ENCODE measurements at regions not wholly inside any gene's neighbourhood (a gene's known extent, or its start where the extent isn't known, plus 50 kb on each side); places are given as distances from the start of the nearest gene placed in this dataset.
A peak's percentile ranks its signal among the peaks of the same experiment; 100 is the strongest.

DNA sequence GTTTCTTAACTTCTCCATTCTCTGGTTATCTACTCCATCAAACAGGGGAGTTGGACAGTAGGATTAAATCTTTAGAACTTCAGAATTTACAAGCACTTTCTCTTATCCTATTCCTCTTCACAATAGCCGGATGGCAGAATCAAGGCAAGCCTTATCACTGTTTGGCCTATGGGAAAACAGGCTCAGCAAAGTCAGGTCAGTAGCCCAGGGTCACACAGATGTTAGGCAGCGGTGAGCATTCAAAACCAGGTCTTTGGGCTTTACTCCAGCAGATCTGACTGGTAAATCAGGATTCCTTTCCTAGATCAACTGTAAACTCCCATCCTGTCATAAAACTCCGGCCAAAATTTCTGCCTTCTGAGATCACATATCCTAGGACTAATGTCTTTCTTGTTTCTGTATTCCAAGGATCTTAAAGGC is 258.4 kb downstream of the OPA1 start (continued):
- TF ChIP-seq, protein P1, sequence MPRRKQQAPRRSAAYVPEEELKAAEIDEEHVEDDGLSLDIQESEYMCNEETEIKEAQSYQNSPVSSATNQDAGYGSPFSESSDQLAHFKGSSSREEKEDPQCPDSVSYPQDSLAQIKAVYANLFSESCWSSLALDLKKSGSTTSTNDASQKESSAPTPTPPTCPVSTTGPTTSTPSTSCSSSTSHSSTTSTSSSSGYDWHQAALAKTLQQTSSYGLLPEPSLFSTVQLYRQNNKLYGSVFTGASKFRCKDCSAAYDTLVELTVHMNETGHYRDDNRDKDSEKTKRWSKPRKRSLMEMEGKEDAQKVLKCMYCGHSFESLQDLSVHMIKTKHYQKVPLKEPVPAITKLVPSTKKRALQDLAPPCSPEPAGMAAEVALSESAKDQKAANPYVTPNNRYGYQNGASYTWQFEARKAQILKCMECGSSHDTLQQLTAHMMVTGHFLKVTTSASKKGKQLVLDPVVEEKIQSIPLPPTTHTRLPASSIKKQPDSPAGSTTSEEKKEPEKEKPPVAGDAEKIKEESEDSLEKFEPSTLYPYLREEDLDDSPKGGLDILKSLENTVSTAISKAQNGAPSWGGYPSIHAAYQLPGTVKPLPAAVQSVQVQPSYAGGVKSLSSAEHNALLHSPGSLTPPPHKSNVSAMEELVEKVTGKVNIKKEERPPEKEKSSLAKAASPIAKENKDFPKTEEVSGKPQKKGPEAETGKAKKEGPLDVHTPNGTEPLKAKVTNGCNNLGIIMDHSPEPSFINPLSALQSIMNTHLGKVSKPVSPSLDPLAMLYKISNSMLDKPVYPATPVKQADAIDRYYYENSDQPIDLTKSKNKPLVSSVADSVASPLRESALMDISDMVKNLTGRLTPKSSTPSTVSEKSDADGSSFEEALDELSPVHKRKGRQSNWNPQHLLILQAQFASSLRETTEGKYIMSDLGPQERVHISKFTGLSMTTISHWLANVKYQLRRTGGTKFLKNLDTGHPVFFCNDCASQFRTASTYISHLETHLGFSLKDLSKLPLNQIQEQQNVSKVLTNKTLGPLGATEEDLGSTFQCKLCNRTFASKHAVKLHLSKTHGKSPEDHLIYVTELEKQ (tag by site-specific recombination; IDR thresholded peaks at IDR 0.05; ENCODE audit: borderline replicate concordance) = no peak
- TF ChIP-seq ZNF324 (tag by site-specific recombination; IDR thresholded peaks at IDR 0.05) (no peak), ZNF114 (tag by site-specific recombination; IDR thresholded peaks at IDR 0.05) (no peak), ZNF837 (tag by site-specific recombination; IDR thresholded peaks at IDR 0.05) (no peak), ZBTB1 (tag by site-specific recombination; IDR thresholded peaks at IDR 0.05) (no peak)
- TF ChIP-seq, protein P2, sequence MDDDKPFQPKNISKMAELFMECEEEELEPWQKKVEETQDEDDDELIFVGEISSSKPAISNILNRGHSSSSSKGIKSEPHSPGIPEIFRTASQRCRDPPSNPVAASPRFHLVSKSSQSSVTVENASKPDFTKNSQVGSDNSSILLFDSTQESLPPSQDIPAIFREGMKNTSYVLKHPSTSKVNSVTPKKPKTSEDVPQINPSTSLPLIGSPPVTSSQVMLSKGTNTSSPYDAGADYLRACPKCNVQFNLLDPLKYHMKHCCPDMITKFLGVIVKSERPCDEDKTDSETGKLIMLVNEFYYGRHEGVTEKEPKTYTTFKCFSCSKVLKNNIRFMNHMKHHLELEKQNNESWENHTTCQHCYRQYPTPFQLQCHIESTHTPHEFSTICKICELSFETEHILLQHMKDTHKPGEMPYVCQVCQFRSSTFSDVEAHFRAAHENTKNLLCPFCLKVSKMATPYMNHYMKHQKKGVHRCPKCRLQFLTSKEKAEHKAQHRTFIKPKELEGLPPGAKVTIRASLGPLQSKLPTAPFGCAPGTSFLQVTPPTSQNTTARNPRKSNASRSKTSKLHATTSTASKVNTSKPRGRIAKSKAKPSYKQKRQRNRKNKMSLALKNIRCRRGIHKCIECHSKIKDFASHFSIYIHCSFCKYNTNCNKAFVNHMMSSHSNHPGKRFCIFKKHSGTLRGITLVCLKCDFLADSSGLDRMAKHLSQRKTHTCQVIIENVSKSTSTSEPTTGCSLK (tag by site-specific recombination; IDR thresholded peaks at IDR 0.05) = no peak
- TF ChIP-seq, protein P3, sequence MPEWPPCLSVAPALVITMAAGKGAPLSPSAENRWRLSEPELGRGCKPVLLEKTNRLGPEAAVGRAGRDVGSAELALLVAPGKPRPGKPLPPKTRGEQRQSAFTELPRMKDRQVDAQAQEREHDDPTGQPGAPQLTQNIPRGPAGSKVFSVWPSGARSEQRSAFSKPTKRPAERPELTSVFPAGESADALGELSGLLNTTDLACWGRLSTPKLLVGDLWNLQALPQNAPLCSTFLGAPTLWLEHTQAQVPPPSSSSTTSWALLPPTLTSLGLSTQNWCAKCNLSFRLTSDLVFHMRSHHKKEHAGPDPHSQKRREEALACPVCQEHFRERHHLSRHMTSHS (tag by site-specific recombination; IDR thresholded peaks at IDR 0.05) = no peak

DNA sequence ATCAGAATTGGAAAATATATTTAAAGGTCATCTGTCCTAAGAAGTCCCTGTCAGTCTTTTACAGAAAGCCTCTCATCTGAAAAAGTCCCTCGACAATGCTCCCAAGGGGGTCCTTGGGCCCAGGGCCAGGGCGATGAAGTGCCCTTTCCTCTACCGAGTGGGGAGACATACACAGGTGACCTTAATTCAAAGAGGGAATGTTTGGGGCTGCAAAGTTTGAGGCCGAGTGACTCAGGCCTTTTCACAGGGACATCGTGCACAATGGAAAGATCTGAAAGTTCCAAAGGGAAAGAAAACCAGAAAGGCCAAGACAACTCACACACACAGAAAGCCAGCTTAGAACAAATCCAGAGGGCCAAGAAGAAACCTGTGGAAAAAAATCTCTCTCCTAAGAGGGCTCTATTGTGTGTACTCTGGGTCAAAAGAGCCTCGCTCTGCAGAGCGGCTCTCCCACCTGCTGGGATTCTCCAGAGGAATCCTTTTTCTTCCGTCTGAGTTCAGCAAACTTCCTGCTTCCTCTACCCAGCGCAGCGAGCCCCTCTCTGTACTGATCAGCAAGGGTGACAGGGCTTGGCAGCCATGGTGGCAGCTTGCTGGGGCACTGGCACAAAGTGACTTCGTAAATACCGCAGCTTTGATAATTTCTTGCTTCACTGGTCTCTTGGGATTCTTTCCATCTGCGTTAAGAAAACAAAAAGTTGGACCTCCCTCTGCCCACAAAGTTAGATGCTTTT is 259.1 kb downstream of the OPA1 start:
- no peaks in the 10 kb centered on the region for H3K9me3 ChIP-seq (ENCODE audit: control insufficient read depth, insufficient read depth, low read depth, low read length)
- peaks cover 6% of the 10 kb centered on the region; the same call in 1 of the 2 replicates for H3K4me1 ChIP-seq (ENCODE audit: control insufficient read depth, insufficient read depth, low read length)
- CTCF ChIA-PET = no interaction called here
- POLR2A ChIA-PET = no interaction called here
- no peaks in the 10 kb centered on the region for H3K36me3 ChIP-seq (ENCODE audit: control insufficient read depth in 2 of 2, insufficient read depth in 1 of 2, low read length in 2 of 2)
- H3K4me3 ChIP-seq (ENCODE audit: low read depth, low read length) = no peak overlapping the region
- H3K27ac ChIP-seq (ENCODE audit: extremely low read depth, low read depth, low read length) = no peak overlapping the region; the same call in 1 of the 2 replicates
- TF ChIP-seq ZNF239 (tag by site-specific recombination; IDR thresholded peaks at IDR 0.05) (no peak), ZNF248 (tag by site-specific recombination; IDR thresholded peaks at IDR 0.05) (no peak), ZNF37A (tag by site-specific recombination; IDR thresholded peaks at IDR 0.05) (no peak), REPIN1 (tag by site-specific recombination; IDR thresholded peaks at IDR 0.05; ENCODE audit: low read depth) (no peak), ZNF521 (tag by site-specific recombination; IDR thresholded peaks at IDR 0.05) (no peak), ZNF843 (tag by site-specific recombination; IDR thresholded peaks at IDR 0.05) (no peak), ZNF292 (tag by site-specific recombination; IDR thresholded peaks at IDR 0.05; ENCODE audit: borderline replicate concordance, low read depth) (no peak), ZIC2 (tag by site-specific recombination; IDR thresholded peaks at IDR 0.05) (peak; percentile 82), IKZF3 (tag by site-specific recombination; IDR thresholded peaks at IDR 0.05) (peak; percentile 35; the same call in 1 of the 2 replicates), ZBTB17 (tag by site-specific recombination; IDR thresholded peaks at IDR 0.05) (peak; percentile 61; the same call in 1 of the 2 replicates), ZNF610 (tag by site-specific recombination; IDR thresholded peaks at IDR 0.05; ENCODE audit: borderline replicate concordance) (peak; percentile 67; the same call in 1 of the 2 replicates), SP2 (tag by site-specific recombination; IDR thresholded peaks at IDR 0.05) (no peak), ZBTB48 (tag by site-specific recombination; IDR thresholded peaks at IDR 0.05) (no peak), ZNF138 (tag by site-specific recombination; IDR thresholded peaks at IDR 0.05; ENCODE audit: borderline replicate concordance) (no peak)
- TF ChIP-seq, protein P4, sequence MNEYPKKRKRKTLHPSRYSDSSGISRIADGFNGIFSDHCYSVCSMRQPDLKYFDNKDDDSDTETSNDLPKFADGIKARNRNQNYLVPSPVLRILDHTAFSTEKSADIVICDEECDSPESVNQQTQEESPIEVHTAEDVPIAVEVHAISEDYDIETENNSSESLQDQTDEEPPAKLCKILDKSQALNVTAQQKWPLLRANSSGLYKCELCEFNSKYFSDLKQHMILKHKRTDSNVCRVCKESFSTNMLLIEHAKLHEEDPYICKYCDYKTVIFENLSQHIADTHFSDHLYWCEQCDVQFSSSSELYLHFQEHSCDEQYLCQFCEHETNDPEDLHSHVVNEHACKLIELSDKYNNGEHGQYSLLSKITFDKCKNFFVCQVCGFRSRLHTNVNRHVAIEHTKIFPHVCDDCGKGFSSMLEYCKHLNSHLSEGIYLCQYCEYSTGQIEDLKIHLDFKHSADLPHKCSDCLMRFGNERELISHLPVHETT (tag by site-specific recombination; IDR thresholded peaks at IDR 0.05) = no peak
- TF ChIP-seq, protein P5, sequence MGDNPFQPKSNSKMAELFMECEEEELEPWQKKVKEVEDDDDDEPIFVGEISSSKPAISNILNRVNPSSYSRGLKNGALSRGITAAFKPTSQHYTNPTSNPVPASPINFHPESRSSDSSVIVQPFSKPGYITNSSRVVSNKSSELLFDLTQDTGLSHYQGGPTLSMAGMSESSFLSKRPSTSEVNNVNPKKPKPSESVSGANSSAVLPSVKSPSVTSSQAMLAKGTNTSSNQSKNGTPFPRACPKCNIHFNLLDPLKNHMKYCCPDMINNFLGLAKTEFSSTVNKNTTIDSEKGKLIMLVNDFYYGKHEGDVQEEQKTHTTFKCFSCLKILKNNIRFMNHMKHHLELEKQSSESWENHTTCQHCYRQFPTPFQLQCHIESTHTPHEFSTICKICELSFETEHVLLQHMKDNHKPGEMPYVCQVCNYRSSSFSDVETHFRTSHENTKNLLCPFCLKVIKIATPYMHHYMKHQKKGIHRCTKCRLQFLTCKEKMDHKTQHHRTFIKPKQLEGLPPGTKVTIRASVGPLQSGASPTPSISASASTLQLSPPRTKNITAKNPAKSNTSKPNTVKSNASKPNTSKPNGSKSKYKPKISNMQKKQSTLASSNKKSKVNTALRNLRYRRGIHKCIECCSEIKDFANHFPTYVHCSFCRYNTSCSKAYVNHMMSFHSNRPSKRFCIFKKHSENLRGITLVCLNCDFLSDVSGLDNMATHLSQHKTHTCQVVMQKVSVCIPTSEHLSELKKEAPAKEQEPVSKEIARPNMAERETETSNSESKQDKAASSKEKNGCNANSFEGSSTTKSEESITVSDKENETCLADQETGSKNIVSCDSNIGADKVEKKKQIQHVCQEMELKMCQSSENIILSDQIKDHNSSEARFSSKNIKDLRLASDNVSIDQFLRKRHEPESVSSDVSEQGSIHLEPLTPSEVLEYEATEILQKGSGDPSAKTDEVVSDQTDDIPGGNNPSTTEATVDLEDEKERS (tag by site-specific recombination; IDR thresholded peaks at IDR 0.05) = no peak
- TF ChIP-seq, protein P6, sequence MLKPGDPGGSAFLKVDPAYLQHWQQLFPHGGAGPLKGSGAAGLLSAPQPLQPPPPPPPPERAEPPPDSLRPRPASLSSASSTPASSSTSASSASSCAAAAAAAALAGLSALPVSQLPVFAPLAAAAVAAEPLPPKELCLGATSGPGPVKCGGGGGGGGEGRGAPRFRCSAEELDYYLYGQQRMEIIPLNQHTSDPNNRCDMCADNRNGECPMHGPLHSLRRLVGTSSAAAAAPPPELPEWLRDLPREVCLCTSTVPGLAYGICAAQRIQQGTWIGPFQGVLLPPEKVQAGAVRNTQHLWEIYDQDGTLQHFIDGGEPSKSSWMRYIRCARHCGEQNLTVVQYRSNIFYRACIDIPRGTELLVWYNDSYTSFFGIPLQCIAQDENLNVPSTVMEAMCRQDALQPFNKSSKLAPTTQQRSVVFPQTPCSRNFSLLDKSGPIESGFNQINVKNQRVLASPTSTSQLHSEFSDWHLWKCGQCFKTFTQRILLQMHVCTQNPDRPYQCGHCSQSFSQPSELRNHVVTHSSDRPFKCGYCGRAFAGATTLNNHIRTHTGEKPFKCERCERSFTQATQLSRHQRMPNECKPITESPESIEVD (tag by site-specific recombination; IDR thresholded peaks at IDR 0.05) = peak; percentile 76

All from HEK293 (cell line).